CD14-positive monocyte (primary cell): ENCODE measurements at regions not wholly inside any gene's neighbourhood (a gene's known extent, or its start where the extent isn't known, plus 50 kb on each side); places are given as distances from the start of the nearest gene placed in this dataset.

ENCODE experiments used
- DNase-seq, 3 donors: peaks; one replicate each; pipeline ENCODE4 v3.0.0-alpha.2; 2011 to 2022
- H2AFZ ChIP-seq: 2 replicates; pipeline ENCODE4 v1.6.0; 2012; ENCODE audit warnings: mild to moderate bottlenecking, low read depth, low read length, inconsistent platforms; ENCODE audit not compliant: insufficient read depth, poor library complexity, severe bottlenecking
- H3K27ac ChIP-seq, 2 donors: 1 replicate in 1 of 2; 2 replicates in 1 of 2; pipeline ENCODE4 v1.5.1; 2012 to 2013; ENCODE audit warnings: low read length in 2 of 2, control low read depth in 1 of 2, inconsistent platforms in 1 of 2, low read depth in 1 of 2, mild to moderate bottlenecking in 1 of 2
- H3K27me3 ChIP-seq, 2 donors: one replicate each; pipeline versions ENCODE4 v1.6.0 to v1.6.1; 2011 to 2013; ENCODE audit warnings: low read length in 2 of 2; ENCODE audit not compliant: control insufficient read depth in 2 of 2, insufficient read depth in 2 of 2
- H3K36me3 ChIP-seq, 2 donors: replicated peaks in 1 of 2; 1 replicate in 1 of 2; 2 replicates in 1 of 2; pipeline versions ENCODE4 v1.5.1 to v1.6.1; 2012 to 2013; ENCODE audit warnings: low read length in 2 of 2, control low read depth in 1 of 2, inconsistent platforms in 1 of 2, mild to moderate bottlenecking in 1 of 2; ENCODE audit not compliant: insufficient read depth in 2 of 2, control insufficient read depth in 1 of 2
- H3K4me1 ChIP-seq, 2 donors: 1 replicate in 1 of 2; 2 replicates in 1 of 2; pipeline versions ENCODE4 v1.5.1 to v1.6.1; 2012 to 2013; ENCODE audit warnings: low read length in 2 of 2, control low read depth in 1 of 2, inconsistent platforms in 1 of 2, mild to moderate bottlenecking in 1 of 2, moderate library complexity in 1 of 2; ENCODE audit not compliant: insufficient read depth in 2 of 2, control insufficient read depth in 1 of 2
- H3K4me2 ChIP-seq: replicated peaks from 2 replicates; pipeline ENCODE3; 2012; ENCODE audit warnings: low read length, moderate library complexity, mild to moderate bottlenecking; ENCODE audit not compliant: poor library complexity, severe bottlenecking; ENCODE audit errors: extremely low read depth
- H3K4me3 ChIP-seq, 3 experiments: fragments of 200-600 bp in 1 of 3; sonication (generic) in 1 of 3; replicated peaks in 1 of 3; 1 replicate in 2 of 3; 2 replicates in 1 of 3; pipeline ENCODE4 v1.5.1; 2011 to 2013; ENCODE audit warnings: low read length in 3 of 3, mild to moderate bottlenecking in 3 of 3, control low read depth in 2 of 3, low read depth in 2 of 3, inconsistent platforms in 1 of 3, moderate library complexity in 1 of 3
- H3K79me2 ChIP-seq: 2 replicates; pipeline ENCODE4 v1.6.0; 2012; ENCODE audit warnings: mild to moderate bottlenecking, control low read depth, inconsistent platforms, low read length, moderate library complexity; ENCODE audit not compliant: insufficient read depth
- H3K9ac ChIP-seq: 2 replicates; pipeline ENCODE4 v1.6.0; 2017; ENCODE audit warnings: low read length, mild to moderate bottlenecking; ENCODE audit not compliant: insufficient read depth, poor library complexity, severe bottlenecking
- H3K9me3 ChIP-seq, 2 donors: replicated peaks in 1 of 2; 1 replicate in 1 of 2; 2 replicates in 1 of 2; pipeline versions ENCODE4 v1.5.1 to v1.6.1; 2012 to 2013; ENCODE audit warnings: low read length in 2 of 2, control low read depth in 1 of 2; ENCODE audit not compliant: control insufficient read depth in 1 of 2, insufficient read depth in 1 of 2
- H4K20me1 ChIP-seq: 2 replicates; pipeline ENCODE4 v1.6.0; 2012; ENCODE audit warnings: mild to moderate bottlenecking, low read length, control low read depth, moderate library complexity; ENCODE audit not compliant: insufficient read depth
- H3K27ac Mint-ChIP-seq, 7 donors: one replicate each; pipeline ENCODE4 v1.8.0; 2020; ENCODE audit warnings: mild to moderate bottlenecking in 7 of 7, mixed read lengths in 7 of 7, moderate library complexity in 6 of 7, inconsistent platforms in 2 of 7
- H3K27me3 Mint-ChIP-seq, 3 donors: one replicate each; pipeline ENCODE4 v1.8.0; 2021 to 2022; ENCODE audit warnings: low read depth in 3 of 3, mild to moderate bottlenecking in 3 of 3, mixed read lengths in 3 of 3, moderate library complexity in 3 of 3, inconsistent platforms in 1 of 3
- H3K36me3 Mint-ChIP-seq, 2 donors: one replicate each; pipeline ENCODE4 v1.8.0; 2020; ENCODE audit warnings: mixed read lengths in 2 of 2, inconsistent platforms in 1 of 2, mild to moderate bottlenecking in 1 of 2
- H3K4me1 Mint-ChIP-seq: one replicate; pipeline ENCODE4 v1.8.0; 2020; ENCODE audit warnings: mild to moderate bottlenecking, mixed read lengths
- H3K4me3 Mint-ChIP-seq, 2 donors: one replicate each; pipeline ENCODE4 v1.8.0; 2020; ENCODE audit warnings: mild to moderate bottlenecking in 2 of 2, mixed read lengths in 2 of 2, moderate library complexity in 1 of 2
- H3K9me3 Mint-ChIP-seq, 7 donors: one replicate each; pipeline ENCODE4 v1.8.0; 2020 to 2022; ENCODE audit warnings: mixed read lengths in 7 of 7, mild to moderate bottlenecking in 6 of 7, moderate library complexity in 6 of 7, inconsistent platforms in 2 of 7
- WGBS: methylation state at CpG from one replicate; pipeline ENCODE4 v1.1.5; 2013; ENCODE audit warnings: missing lambda C conversion rate; ENCODE audit not compliant: insufficient coverage; 5-methylcytosine and 5-hydroxymethylcytosine counted together
- intact Hi-C, 2 donors: fragments of 100-400 bp; cut with micrococcal nuclease; formaldehyde crosslinking; loops; one replicate each; pipeline versions ENCODE4 v1.15.0 to v1.15.1; 2023
- TF ChIP-seq, protein P1 (sequence below): fragments of 200-600 bp; IDR thresholded peaks from one replicate; pipeline ENCODE4 v1.8.0; 2022; ENCODE audit warnings: antibody characterized with exemption, mild to moderate bottlenecking

DNA sequence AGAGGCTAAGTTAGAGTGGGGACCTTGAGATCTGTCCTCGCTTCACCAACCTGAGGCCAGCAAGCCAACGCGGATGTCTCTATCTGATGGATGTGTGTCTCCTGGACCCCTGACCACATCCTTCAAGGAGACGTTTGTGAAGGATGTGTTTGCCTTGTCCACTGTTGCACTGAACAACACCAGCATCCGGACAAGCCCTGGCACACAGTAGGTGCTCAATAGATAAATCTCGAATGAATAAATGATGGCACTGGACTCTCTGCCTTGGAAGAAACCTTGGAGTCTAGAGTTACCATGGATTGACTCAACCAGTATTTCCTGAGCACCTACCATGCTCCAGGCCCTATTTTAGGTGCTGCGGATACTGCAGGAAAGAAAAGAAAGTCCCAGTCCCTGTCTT is 97.7 kb upstream of the PTPN1 start:
- Mint-ChIP-seq H3K27me3 (peaks cover 0 to 2% (median 0%) of the 10 kb centered on the region in 3 donors), H3K27ac (peak overlapping the region in 1 of 7 donors; percentile 46), H3K4me3 (no peak overlapping the region), H3K9me3 (peaks cover 0 to 7% (median 2%) of the 10 kb centered on the region in 7 donors), H3K4me1 (peaks cover 48% of the 10 kb centered on the region), H3K36me3 (no peaks in the 10 kb centered on the region)
- TF ChIP-seq, protein P1, sequence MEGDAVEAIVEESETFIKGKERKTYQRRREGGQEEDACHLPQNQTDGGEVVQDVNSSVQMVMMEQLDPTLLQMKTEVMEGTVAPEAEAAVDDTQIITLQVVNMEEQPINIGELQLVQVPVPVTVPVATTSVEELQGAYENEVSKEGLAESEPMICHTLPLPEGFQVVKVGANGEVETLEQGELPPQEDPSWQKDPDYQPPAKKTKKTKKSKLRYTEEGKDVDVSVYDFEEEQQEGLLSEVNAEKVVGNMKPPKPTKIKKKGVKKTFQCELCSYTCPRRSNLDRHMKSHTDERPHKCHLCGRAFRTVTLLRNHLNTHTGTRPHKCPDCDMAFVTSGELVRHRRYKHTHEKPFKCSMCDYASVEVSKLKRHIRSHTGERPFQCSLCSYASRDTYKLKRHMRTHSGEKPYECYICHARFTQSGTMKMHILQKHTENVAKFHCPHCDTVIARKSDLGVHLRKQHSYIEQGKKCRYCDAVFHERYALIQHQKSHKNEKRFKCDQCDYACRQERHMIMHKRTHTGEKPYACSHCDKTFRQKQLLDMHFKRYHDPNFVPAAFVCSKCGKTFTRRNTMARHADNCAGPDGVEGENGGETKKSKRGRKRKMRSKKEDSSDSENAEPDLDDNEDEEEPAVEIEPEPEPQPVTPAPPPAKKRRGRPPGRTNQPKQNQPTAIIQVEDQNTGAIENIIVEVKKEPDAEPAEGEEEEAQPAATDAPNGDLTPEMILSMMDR, result no peak
- Histone ChIP-seq H3K4me3 (no peak overlapping the region), H3K36me3 (no peaks in the 10 kb centered on the region), H3K9ac (no peak overlapping the region), H3K9me3 (peaks cover 0 to 4% of the 10 kb centered on the region in 2 donors), H2AFZ (no peak overlapping the region), H3K4me2 (no peak overlapping the region), H3K27me3 (no peaks in the 10 kb centered on the region), H3K27ac (no peak overlapping the region), H4K20me1 (no peaks in the 10 kb centered on the region), H3K79me2 (no peaks in the 10 kb centered on the region), H3K4me1 (peaks cover 39 to 45% of the 10 kb centered on the region in 2 donors)
- intact Hi-C loops, result no loop called here
- WGBS, result 97% methylated on average over 5 of the region's 7 CpGs
- no peak for DNase-seq

DNA sequence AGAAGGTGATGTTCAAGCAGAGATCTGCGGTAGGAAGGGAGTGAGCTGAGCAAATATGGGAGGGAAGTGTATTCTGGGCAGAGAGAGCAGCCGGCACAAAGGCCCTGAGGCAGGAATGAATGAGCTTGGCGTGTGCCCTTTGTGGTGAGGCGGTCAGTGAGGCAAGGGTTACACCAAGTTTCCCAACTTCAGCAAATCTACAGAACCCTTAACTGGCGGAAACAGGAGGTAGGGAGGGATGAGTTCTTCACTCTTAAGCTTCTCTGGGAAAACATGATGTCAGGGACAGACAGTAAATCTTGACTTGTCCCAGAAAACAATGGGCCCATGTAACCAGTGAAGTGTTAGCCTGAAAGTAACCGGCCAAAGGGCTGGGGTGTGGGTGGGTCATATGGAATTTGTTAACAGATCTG is 97.1 kb upstream of the PTPN1 start:
- Histone ChIP-seq H3K27me3 (no peaks in the 10 kb centered on the region), H3K4me2 (no peak overlapping the region), H3K9ac (no peak overlapping the region), H3K79me2 (no peaks in the 10 kb centered on the region), H2AFZ (no peak overlapping the region), H3K27ac (no peak overlapping the region), H3K9me3 (peaks cover 0 to 4% of the 10 kb centered on the region in 2 donors), H4K20me1 (no peaks in the 10 kb centered on the region), H3K36me3 (no peaks in the 10 kb centered on the region), H3K4me1 (peaks cover 37 to 45% of the 10 kb centered on the region in 2 donors), H3K4me3 (no peak overlapping the region)
- intact Hi-C loops, result no loop called here
- Mint-ChIP-seq H3K27ac (peak overlapping the region in 5 of 7 donors; percentile 16 to 86 (median 47)), H3K4me3 (no peak overlapping the region), H3K36me3 (no peaks in the 10 kb centered on the region), H3K4me1 (peaks cover 47% of the 10 kb centered on the region), H3K27me3 (peaks cover 0 to 3% (median 2%) of the 10 kb centered on the region in 3 donors), H3K9me3 (peaks cover 0 to 7% (median 2%) of the 10 kb centered on the region in 7 donors)
- DNase-seq, result peak in 2 of 3 donors; percentile 36 to 54
- WGBS, result 71% methylated on average over 1 of the region's 6 CpGs
- TF ChIP-seq, protein P1, result no peak
